Renal cortical epithelial cell (primary cell): ENCODE measurements at regions not wholly inside any gene's neighbourhood (a gene's known extent, or its start where the extent isn't known, plus 50 kb on each side); places are given as distances from the start of the nearest gene placed in this dataset.
"Not testable (repeated sequence)": the region's sequence is repeated elsewhere in the genome, so short reads cannot be mapped to it uniquely, and the experiment has no call there.

Experiments used
- DNase-seq: peaks from one replicate; pipeline ENCODE4 v3.0.0-alpha.2; 2011; ENCODE audit warnings: low read depth

- DNase-seq, result no peak
These were observed 540.4 kb downstream of the TRAM1L1 start for GRCh38 chr4:116544946-116545345.

GRCh38 chr4:116539744-116540143 lies 545.6 kb downstream of the TRAM1L1 start:
- no peak for DNase-seq

- DNase-seq, result peak; percentile 18
These were observed 547.5 kb downstream of the TRAM1L1 start for GRCh38 chr4:116537828-116538227.

- not testable (repeated sequence) for DNase-seq
These were observed 549.4 kb downstream of the TRAM1L1 start for GRCh38 chr4:116536024-116536423.

GRCh38 chr4:116531870-116532269 lies 553.5 kb downstream of the TRAM1L1 start:
- DNase-seq, result no peak

GRCh38 chr4:116531026-116531425 lies 554.4 kb downstream of the TRAM1L1 start:
- no peak for DNase-seq

- DNase-seq, result no peak
These were observed 555.3 kb downstream of the TRAM1L1 start for GRCh38 chr4:116530048-116530447.

- no peak for DNase-seq
These were observed 556.2 kb downstream of the TRAM1L1 start for GRCh38 chr4:116529129-116529528.

- no peak for DNase-seq
These were observed 562.5 kb downstream of the TRAM1L1 start for GRCh38 chr4:116522922-116523321.

- no peak for DNase-seq
These were observed 564.5 kb downstream of the TRAM1L1 start for GRCh38 chr4:116520886-116521285.

GRCh38 chr4:116516711-116517110 lies 568.7 kb downstream of the TRAM1L1 start:
- no peak for DNase-seq

- no peak for DNase-seq
These were observed 569.4 kb downstream of the TRAM1L1 start for GRCh38 chr4:116515959-116516358.

GRCh38 chr4:116512552-116512951 lies 572.8 kb downstream of the TRAM1L1 start:
- no peak for DNase-seq

GRCh38 chr4:116501954-116502353 lies 583.4 kb downstream of the TRAM1L1 start:
- DNase-seq, result no peak

GRCh38 chr4:116500225-116500624 lies 585.2 kb downstream of the TRAM1L1 start:
- no peak for DNase-seq

- DNase-seq, result no peak
These were observed 595.6 kb downstream of the TRAM1L1 start for GRCh38 chr4:116489739-116490138.

GRCh38 chr4:116486401-116486800 lies 599.0 kb downstream of the TRAM1L1 start:
- DNase-seq, result no peak

- no peak for DNase-seq
These were observed 604.8 kb downstream of the TRAM1L1 start for GRCh38 chr4:116480546-116480945.

GRCh38 chr4:116478343-116478742 lies 607.0 kb downstream of the TRAM1L1 start:
- DNase-seq, result no peak

- no peak for DNase-seq
These were observed 615.8 kb downstream of the TRAM1L1 start for GRCh38 chr4:116469582-116469981.

GRCh38 chr4:116453127-116453526 lies 632.2 kb downstream of the TRAM1L1 start:
- DNase-seq, result no peak

- no peak for DNase-seq
These were observed 635.6 kb downstream of the TRAM1L1 start for GRCh38 chr4:116449764-116450163.

- no peak for DNase-seq
These were observed 641.3 kb downstream of the TRAM1L1 start for GRCh38 chr4:116444117-116444516.

GRCh38 chr4:116438981-116439729 lies 646.2 kb downstream of the TRAM1L1 start:
- DNase-seq, result no peak
